ENCODE measurements at regions not wholly inside any gene's neighbourhood (a gene's known extent, or its start where the extent isn't known, plus 50 kb on each side); places are given as distances from the start of the nearest gene placed in this dataset.

- DNase-seq = no peak
- H3K36me3 Mint-ChIP-seq (ENCODE audit: low read depth) = no peaks in the 10 kb centered on the region
- H3K27me3 Mint-ChIP-seq (ENCODE audit: insufficient read depth) = no peaks in the 10 kb centered on the region
- no peak overlapping the region for H3K4me3 Mint-ChIP-seq
- TF ChIP-seq CTCF (IDR thresholded peaks at IDR 0.05) = no peak
- H3K9me3 Mint-ChIP-seq = peaks cover 22% of the 10 kb centered on the region
- no peak overlapping the region for H3K27ac Mint-ChIP-seq
- H3K4me1 Mint-ChIP-seq (ENCODE audit: low read depth) = no peaks in the 10 kb centered on the region
Measured at GRCh38 chr6:66048684-66049474, 341.9 kb upstream of the EYS start.

DNA sequence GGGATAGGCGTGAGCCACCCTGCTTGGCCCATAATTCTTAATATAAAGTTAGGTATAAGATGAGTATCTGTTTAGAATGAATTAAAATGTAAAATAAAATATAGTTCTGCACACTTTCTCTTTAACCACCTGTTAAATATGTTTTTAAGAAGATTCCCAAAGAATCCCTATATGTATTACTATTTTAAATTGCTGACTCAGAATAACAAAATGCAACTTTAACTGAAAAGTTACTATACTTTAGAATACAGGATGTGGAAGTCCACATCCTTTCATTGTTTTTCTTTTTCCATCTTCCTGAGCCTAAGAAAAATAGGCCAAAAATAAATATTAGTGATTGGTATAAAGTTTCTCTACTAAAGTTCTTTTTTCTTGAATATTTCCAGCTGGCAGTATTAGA lies 325.6 kb upstream of the EYS start:
- Mint-ChIP-seq H3K4me3 (no peak overlapping the region), H3K4me1 (ENCODE audit: low read depth) (no peaks in the 10 kb centered on the region), H3K27me3 (ENCODE audit: insufficient read depth) (no peaks in the 10 kb centered on the region; the same call in 1 of the 2 replicates), H3K9me3 (peaks cover 39% of the 10 kb centered on the region), H3K36me3 (ENCODE audit: low read depth) (no peaks in the 10 kb centered on the region), H3K27ac (no peak overlapping the region)
- TF ChIP-seq CTCF (IDR thresholded peaks at IDR 0.05) = no peak
- no peak for DNase-seq

DNA sequence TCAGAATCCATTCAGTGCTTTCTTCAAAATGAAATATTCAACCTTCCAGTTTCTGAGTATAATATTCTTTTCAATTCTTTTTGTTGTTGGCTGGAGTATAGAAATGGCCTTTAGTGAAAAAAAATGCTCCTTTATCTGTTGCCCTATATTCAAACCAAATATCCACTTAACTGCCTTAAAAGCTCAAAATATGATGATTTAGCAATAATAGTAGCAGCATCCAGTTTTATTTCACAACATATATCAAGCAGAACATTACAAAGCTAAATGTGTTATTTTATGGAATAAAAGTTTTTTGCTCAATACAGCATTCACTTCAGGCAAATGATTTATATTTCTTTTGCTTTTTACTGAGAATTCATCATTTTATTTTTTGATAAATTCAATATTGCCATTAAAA lies 322.4 kb upstream of the EYS start:
- no peaks in the 10 kb centered on the region for H3K36me3 Mint-ChIP-seq (ENCODE audit: low read depth)

GRCh38 chr6:65999288-65999791 lies 292.3 kb upstream of the EYS start:
- Mint-ChIP-seq H3K4me3 (no peak overlapping the region), H3K9me3 (peaks cover 23% of the 10 kb centered on the region), H3K27me3 (ENCODE audit: insufficient read depth) (no peaks in the 10 kb centered on the region), H3K27ac (no peak overlapping the region), H3K4me1 (ENCODE audit: low read depth) (no peaks in the 10 kb centered on the region), H3K36me3 (ENCODE audit: low read depth) (no peaks in the 10 kb centered on the region)
- DNase-seq = no peak
- no peak for TF ChIP-seq CTCF (IDR thresholded peaks at IDR 0.05)

More for the DNA sequence above, 322.4 kb upstream of the EYS start:
- no peak for TF ChIP-seq CTCF (IDR thresholded peaks at IDR 0.05)
- Mint-ChIP-seq H3K27ac (no peak overlapping the region), H3K27me3 (ENCODE audit: insufficient read depth) (no peaks in the 10 kb centered on the region), H3K4me3 (no peak overlapping the region), H3K4me1 (ENCODE audit: low read depth) (no peaks in the 10 kb centered on the region), H3K9me3 (peaks cover 23% of the 10 kb centered on the region)
- no peak for DNase-seq

- Mint-ChIP-seq H3K4me1 (ENCODE audit: low read depth) (no peaks in the 10 kb centered on the region), H3K4me3 (no peak overlapping the region), H3K27ac (no peak overlapping the region), H3K36me3 (ENCODE audit: low read depth) (no peaks in the 10 kb centered on the region), H3K27me3 (ENCODE audit: insufficient read depth) (no peaks in the 10 kb centered on the region), H3K9me3 (peaks cover 26% of the 10 kb centered on the region)
- no peak for DNase-seq
- TF ChIP-seq CTCF (IDR thresholded peaks at IDR 0.05) = no peak
Measured at GRCh38 chr6:65998544-65998943, 291.5 kb upstream of the EYS start.
